PC-9 (cell line): ENCODE measurements at regions not wholly inside any gene's neighbourhood (a gene's known extent, or its start where the extent isn't known, plus 50 kb on each side); places are given as distances from the start of the nearest gene placed in this dataset.

Experiments
- BruUV-seq: library from RNA; stranded (reverse); fragments of 400-500 nt; replicated peaks from 2 replicates; lab custom pipeline; 2021; lab: Mats Ljungman, UMichigan
- CTCF ChIA-PET: fragments of 300-600 bp; sonication (Branson Sonifier 250); formaldehyde crosslinking; loops from one replicate; lab custom pipeline; 2022; ENCODE audit warnings: antibody characterized with exemption; lab: Charles Lee
- POLR2A ChIA-PET: fragments of 300-600 bp; sonication (Branson Sonifier 250); formaldehyde crosslinking; loops from one replicate; lab custom pipeline; 2022; ENCODE audit warnings: antibody characterized with exemption; ENCODE audit not compliant: unreplicated experiment; lab: Charles Lee
- DNase-seq, 2 experiments: peaks; one replicate each; pipeline versions ENCODE4 v3.0.0 to v3.0.0-alpha.2; 2015 to 2022; ENCODE audit warnings: mixed read lengths in 1 of 2
- H2AFZ ChIP-seq: fragments of 200-600 bp; sonication (generic); 2 replicates; pipeline ENCODE4 v1.8.1; 2017; ENCODE audit warnings: antibody characterized with exemption
- H3F3A ChIP-seq: fragments of 200-600 bp; sonication (generic); 2 replicates; pipeline ENCODE4 v1.8.1; 2017; ENCODE audit warnings: antibody characterized with exemption, mild to moderate bottlenecking, low read depth; ENCODE audit not compliant: insufficient read depth
- H3K27ac ChIP-seq: fragments of 200-600 bp; sonication (generic); 2 replicates; pipeline ENCODE4 v1.6.1; 2016; ENCODE audit warnings: mixed run types
- H3K27me3 ChIP-seq: fragments of 200-600 bp; sonication (generic); 2 replicates; pipeline ENCODE4 v1.6.1; 2016; ENCODE audit warnings: low read depth, mixed run types; ENCODE audit not compliant: insufficient read depth
- H3K36me3 ChIP-seq: fragments of 200-600 bp; sonication (generic); 2 replicates; pipeline ENCODE4 v1.6.1; 2016; ENCODE audit warnings: low read depth, mixed run types
- H3K4me1 ChIP-seq: fragments of 200-600 bp; sonication (generic); replicated peaks from 2 replicates; pipeline ENCODE4 v1.6.1; 2016; ENCODE audit warnings: mixed run types; ENCODE audit not compliant: insufficient read depth
- H3K4me2 ChIP-seq: fragments of 200-600 bp; sonication (generic); 2 replicates; pipeline ENCODE4 v1.6.1; 2017; ENCODE audit warnings: mixed run types
- H3K4me3 ChIP-seq: fragments of 200-600 bp; sonication (generic); 2 replicates; pipeline ENCODE4 v1.6.1; 2016; ENCODE audit warnings: mixed run types
- H3K79me2 ChIP-seq: fragments of 200-600 bp; sonication (generic); 2 replicates; pipeline ENCODE4 v1.6.1; 2017; ENCODE audit warnings: low read depth, mixed run types
- H3K9me2 ChIP-seq: fragments of 200-600 bp; sonication (generic); 2 replicates; pipeline ENCODE4 v1.8.1; 2017; ENCODE audit warnings: mild to moderate bottlenecking; ENCODE audit not compliant: insufficient read depth
- H3K9me3 ChIP-seq: fragments of 200-600 bp; sonication (generic); 2 replicates; pipeline ENCODE4 v1.8.1; 2016; ENCODE audit warnings: low read depth; ENCODE audit not compliant: insufficient read depth
- H4K20me1 ChIP-seq: fragments of 200-600 bp; sonication (generic); 2 replicates; pipeline ENCODE4 v1.8.1; 2017; ENCODE audit not compliant: insufficient read depth
- CTCF ChIP-seq: fragments of 200-600 bp; sonication (generic); conservative IDR thresholded peaks from 2 replicates; pipeline ENCODE4 v1.6.1; 2017; ENCODE audit warnings: mixed run types, antibody characterized with exemption, mild to moderate bottlenecking, moderate library complexity
- EZH2 ChIP-seq: fragments of 200-600 bp; sonication (generic); IDR thresholded peaks from 2 replicates; pipeline ENCODE4 v1.8.0; 2017; ENCODE audit warnings: antibody characterized with exemption, low read depth
- intact Hi-C: fragments of 100-400 bp; cut with micrococcal nuclease; formaldehyde crosslinking; loops from one replicate; pipeline ENCODE4 v1.10.0; 2022; ENCODE audit not compliant: unreplicated experiment

- intact Hi-C loops = no loop called here
- Histone ChIP-seq H3K9me3 (peaks cover 4% of the 10 kb centered on the region; the same call in 1 of the 2 replicates), H2AFZ (no peak overlapping the region), H3K27ac (no peak overlapping the region), H3F3A (no peaks in the 10 kb centered on the region), H3K36me3 (no peaks in the 10 kb centered on the region), H3K9me2 (no peaks in the 10 kb centered on the region), H3K4me3 (no peak overlapping the region), H3K4me1 (no peaks in the 10 kb centered on the region), H3K27me3 (no peaks in the 10 kb centered on the region), H3K4me2 (no peak overlapping the region), H4K20me1 (no peaks in the 10 kb centered on the region), H3K79me2 (no peaks in the 10 kb centered on the region)
- ChIA-PET CTCF (no interaction called here), POLR2A (no interaction called here)
- TF ChIP-seq EZH2 (no peak), CTCF (no peak)
- BruUV-seq = no TSS peak
- no peak for DNase-seq
Observed at GRCh38 chr5:107146901-107147300, 523.8 kb downstream of the EFNA5 start.

- no peaks in the 10 kb centered on the region for H3K9me2 ChIP-seq
- H3K27ac ChIP-seq = peak overlapping the region; percentile 3; the same call in 1 of the 2 replicates
- ChIA-PET POLR2A (interaction anchor here (0.7 kb wide), 2 partner anchors 506 to 734 kb away, joined by 3 read pairs; no protein-coding TSS in a partner anchor), CTCF (no interaction called here)
- no TSS peak for BruUV-seq
- DNase-seq = peak; percentile 3 to 49
- no peaks in the 10 kb centered on the region for H4K20me1 ChIP-seq
- peaks cover 8% of the 10 kb centered on the region; the same call in 1 of the 2 replicates for H3K4me1 ChIP-seq
- H3K4me3 ChIP-seq = no peak overlapping the region; the same call in 1 of the 2 replicates
- peaks cover 5% of the 10 kb centered on the region; the same call in 1 of the 2 replicates for H3K9me3 ChIP-seq
- TF ChIP-seq CTCF = no peak
- TF ChIP-seq EZH2 = no peak
- H3K4me2 ChIP-seq = peak overlapping the region; percentile 14; the same call in 1 of the 2 replicates
- H3K27me3 ChIP-seq = no peaks in the 10 kb centered on the region
- H3K79me2 ChIP-seq = no peaks in the 10 kb centered on the region
- H2AFZ ChIP-seq = peak overlapping the region; percentile 56
- intact Hi-C loops = no loop called here
- H3K36me3 ChIP-seq = no peaks in the 10 kb centered on the region
- H3F3A ChIP-seq = no peaks in the 10 kb centered on the region
Observed at GRCh38 chr5:107135391-107135790, 535.3 kb downstream of the EFNA5 start.

GRCh38 chr5:107134931-107135330 is 535.8 kb downstream of the EFNA5 start:
- Histone ChIP-seq H3K4me2 (peak overlapping the region; percentile 14; the same call in 1 of the 2 replicates), H3K36me3 (no peaks in the 10 kb centered on the region), H3K9me3 (peaks cover 5% of the 10 kb centered on the region; the same call in 1 of the 2 replicates), H3K79me2 (no peaks in the 10 kb centered on the region), H3K4me1 (peaks cover 8% of the 10 kb centered on the region; the same call in 1 of the 2 replicates), H3F3A (no peaks in the 10 kb centered on the region), H3K27ac (peak overlapping the region; percentile 3; the same call in 1 of the 2 replicates), H3K9me2 (no peaks in the 10 kb centered on the region), H4K20me1 (no peaks in the 10 kb centered on the region), H2AFZ (peak overlapping the region; percentile 56), H3K4me3 (no peak overlapping the region), H3K27me3 (no peaks in the 10 kb centered on the region)
- DNase-seq = no peak
- POLR2A ChIA-PET = interaction anchor here (0.7 kb wide), 2 partner anchors 506 to 734 kb away, joined by 3 read pairs; no protein-coding TSS in a partner anchor
- CTCF ChIA-PET = no interaction called here
- intact Hi-C loops = loop anchor here (5.0 kb wide), 1 partner anchor 82 kb away; no protein-coding TSS in a partner anchor
- no peak for TF ChIP-seq CTCF
- no peak for TF ChIP-seq EZH2
- BruUV-seq = no TSS peak
